H1 (cell line): ENCODE measurements at regions not wholly inside any gene's neighbourhood (a gene's known extent, or its start where the extent isn't known, plus 50 kb on each side); places are given as distances from the start of the nearest gene placed in this dataset.

Experiments used
- RNF2 ChIP-seq: fragments of 200-900, 300-1000 bp; sonication (generic); IDR thresholded peaks from 2 replicates; pipeline ENCODE4 v1.7.1; 2016; ENCODE audit warnings: borderline replicate concordance, low read depth, mild to moderate bottlenecking, antibody characterized with exemption, low read length; ENCODE audit not compliant: poor library complexity, severe bottlenecking; ENCODE audit errors: missing control alignments
- SP1 ChIP-seq: IDR thresholded peaks from 2 replicates; pipeline ENCODE4 v1.6.1; 2011; ENCODE audit warnings: low read depth, low read length

DNA sequence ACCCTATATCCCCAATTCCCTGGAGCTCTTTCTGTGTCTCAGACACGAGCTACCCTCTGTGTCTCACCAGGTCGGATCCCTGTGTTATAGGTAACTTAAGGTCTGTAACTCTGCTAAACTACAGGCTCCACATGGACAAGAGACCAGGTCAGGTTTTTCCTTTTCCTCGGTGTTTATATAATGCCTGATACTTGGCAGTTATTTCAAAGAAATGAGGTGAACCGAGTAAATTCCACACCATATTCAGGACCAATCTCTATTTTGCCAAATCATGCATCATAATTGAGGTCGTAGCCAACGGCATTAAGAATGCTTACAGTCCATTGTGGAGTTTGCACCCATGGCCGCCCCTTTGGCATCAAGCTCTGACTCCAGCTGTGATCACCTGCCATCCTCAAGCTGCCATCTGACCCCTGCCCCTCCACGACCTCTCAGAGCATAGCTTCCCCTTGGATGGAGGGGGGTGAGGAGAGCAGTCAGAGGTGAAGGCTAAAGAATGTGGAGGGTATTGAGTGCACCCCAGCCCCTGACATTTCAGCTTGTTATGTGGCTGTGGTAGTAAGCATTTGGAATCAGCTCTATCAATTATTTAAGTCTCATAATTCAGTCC lies 434.7 kb upstream of the RBFOX1 start (continued):
- TF ChIP-seq RNF2 (no peak), SP1 (no peak)
